Stimulated activated CD4-positive, alpha-beta T cell treated with anti-CD3 and anti-CD28 coated beads, Interleukin-1b, Interleukin-23, amount 100 ng/mL, for 4 hours (primary cell): ENCODE measurements at regions not wholly inside any gene's neighbourhood (a gene's known extent, or its start where the extent isn't known, plus 50 kb on each side); places are given as distances from the start of the nearest gene placed in this dataset.
"Not testable (repeated sequence)": the region's sequence is repeated elsewhere in the genome, so short reads cannot be mapped to it uniquely, and the experiment has no call there.

Experiments
- DNase-seq, 2 donors: peaks; one replicate each; pipeline ENCODE4 v3.0.0-alpha.2; 2020; ENCODE audit warnings: low read depth in 2 of 2

- DNase-seq, result no peak
Measured at GRCh38 chr18:76042511-76042910, 452.5 kb downstream of the ZNF516 start.

GRCh38 chr18:76018210-76018609, 476.8 kb downstream of the ZNF516 start:
- DNase-seq, result no peak

- DNase-seq, result no peak
Measured at GRCh38 chr18:76013057-76013456, 482.0 kb downstream of the ZNF516 start.

- no peak for DNase-seq
Measured at GRCh38 chr18:76005632-76006208, 489.3 kb downstream of the ZNF516 start.

- not testable (repeated sequence) for DNase-seq
Measured at GRCh38 chr18:75987913-75988312, 507.1 kb downstream of the ZNF516 start.

- no peak for DNase-seq
Measured at GRCh38 chr18:75984853-75985252, 510.2 kb downstream of the ZNF516 start.

GRCh38 chr18:75981102-75981501, 513.9 kb downstream of the ZNF516 start:
- no peak for DNase-seq

GRCh38 chr18:75977081-75977480, 518.0 kb downstream of the ZNF516 start:
- DNase-seq, result no peak

- DNase-seq, result no peak
Measured at GRCh38 chr18:75970212-75970611, 524.8 kb downstream of the ZNF516 start.

- DNase-seq, result no peak
Measured at GRCh38 chr18:75966431-75966830, 528.6 kb downstream of the ZNF516 start.

GRCh38 chr18:75962036-75962572, 532.9 kb downstream of the ZNF516 start:
- no peak for DNase-seq

GRCh38 chr18:75960356-75960755, 532.9 kb upstream of the SMIM21 start:
- DNase-seq, result not testable (repeated sequence)

- no peak for DNase-seq
Measured at GRCh38 chr18:75959150-75959549, 531.6 kb upstream of the SMIM21 start.

- DNase-seq, result no peak
Measured at GRCh38 chr18:75958683-75959082, 531.2 kb upstream of the SMIM21 start.

- no peak for DNase-seq
Measured at GRCh38 chr18:75945265-75945933, 517.9 kb upstream of the SMIM21 start.

GRCh38 chr18:75937306-75937705, 509.8 kb upstream of the SMIM21 start:
- DNase-seq, result no peak

GRCh38 chr18:75936862-75937261, 509.4 kb upstream of the SMIM21 start:
- DNase-seq, result no peak

- DNase-seq, result no peak
Measured at GRCh38 chr18:75931079-75931478, 503.6 kb upstream of the SMIM21 start.

GRCh38 chr18:75928706-75929105, 501.2 kb upstream of the SMIM21 start:
- no peak for DNase-seq

- no peak for DNase-seq
Measured at GRCh38 chr18:75927791-75928190, 500.3 kb upstream of the SMIM21 start.

- no peak for DNase-seq
Measured at GRCh38 chr18:75926811-75927210, 499.3 kb upstream of the SMIM21 start.

GRCh38 chr18:75923169-75923568, 495.7 kb upstream of the SMIM21 start:
- DNase-seq, result no peak

- DNase-seq, result no peak
Measured at GRCh38 chr18:75916624-75916982, 489.1 kb upstream of the SMIM21 start.
